ENCODE measurements at regions not wholly inside any gene's neighbourhood (a gene's known extent, or its start where the extent isn't known, plus 50 kb on each side); places are given as distances from the start of the nearest gene placed in this dataset.

GRCh38 chr12:24551163-24551786 lies 397.6 kb downstream of the BCAT1 start:
- TF ChIP-seq GATA2 (IDR thresholded peaks at IDR 0.05; ENCODE audit: low read depth, low read length) = no peak
- TF ChIP-seq GATA3 (IDR thresholded peaks at IDR 0.05; ENCODE audit: low read depth, low read length) = no peak

Measured in SH-SY5Y (cell line).